ENCODE measurements at regions not wholly inside any gene's neighbourhood (a gene's known extent, or its start where the extent isn't known, plus 50 kb on each side); places are given as distances from the start of the nearest gene placed in this dataset.

GRCh38 chr2:3117650-3118216 is 259.9 kb downstream of the EIPR1 start:
- Mint-ChIP-seq H3K36me3 (ENCODE audit: insufficient read depth, unreplicated experiment) (no peaks in the 10 kb centered on the region), H3K9me3 (ENCODE audit: unreplicated experiment) (no peaks in the 10 kb centered on the region), H3K27me3 (ENCODE audit: insufficient read depth, unreplicated experiment) (peaks cover 10% of the 10 kb centered on the region), H3K27ac (ENCODE audit: unreplicated experiment) (no peak overlapping the region), H3K4me1 (ENCODE audit: low read depth, unreplicated experiment) (no peaks in the 10 kb centered on the region), H3K4me3 (ENCODE audit: unreplicated experiment) (no peak overlapping the region)
- BruUV-seq (replicated peaks), result no TSS peak
- no peaks in the 10 kb centered on the region for H3K27me3 ChIP-seq (replicated peaks; ENCODE audit: control insufficient read depth, insufficient read depth, low read length)
- no peak for DNase-seq
- intact Hi-C loops (cut with micrococcal nuclease; ENCODE audit: unreplicated experiment), result no loop called here
- POLR2A ChIA-PET, result no interaction called here
- TF ChIP-seq, protein P1, sequence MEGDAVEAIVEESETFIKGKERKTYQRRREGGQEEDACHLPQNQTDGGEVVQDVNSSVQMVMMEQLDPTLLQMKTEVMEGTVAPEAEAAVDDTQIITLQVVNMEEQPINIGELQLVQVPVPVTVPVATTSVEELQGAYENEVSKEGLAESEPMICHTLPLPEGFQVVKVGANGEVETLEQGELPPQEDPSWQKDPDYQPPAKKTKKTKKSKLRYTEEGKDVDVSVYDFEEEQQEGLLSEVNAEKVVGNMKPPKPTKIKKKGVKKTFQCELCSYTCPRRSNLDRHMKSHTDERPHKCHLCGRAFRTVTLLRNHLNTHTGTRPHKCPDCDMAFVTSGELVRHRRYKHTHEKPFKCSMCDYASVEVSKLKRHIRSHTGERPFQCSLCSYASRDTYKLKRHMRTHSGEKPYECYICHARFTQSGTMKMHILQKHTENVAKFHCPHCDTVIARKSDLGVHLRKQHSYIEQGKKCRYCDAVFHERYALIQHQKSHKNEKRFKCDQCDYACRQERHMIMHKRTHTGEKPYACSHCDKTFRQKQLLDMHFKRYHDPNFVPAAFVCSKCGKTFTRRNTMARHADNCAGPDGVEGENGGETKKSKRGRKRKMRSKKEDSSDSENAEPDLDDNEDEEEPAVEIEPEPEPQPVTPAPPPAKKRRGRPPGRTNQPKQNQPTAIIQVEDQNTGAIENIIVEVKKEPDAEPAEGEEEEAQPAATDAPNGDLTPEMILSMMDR (IDR thresholded peaks at IDR 0.05; ENCODE audit: insufficient read depth in 1 of 2, low read depth in 1 of 2, low read length in 1 of 2, severe bottlenecking in 1 of 2, unreplicated experiment in 1 of 2), result no peak
- H3K4me3 ChIP-seq (ENCODE audit: low read depth, low read length), result no peak overlapping the region
- H3K9me3 ChIP-seq, result peaks cover 11% of the 10 kb centered on the region; the same call in 1 of the 2 replicates
- H3K36me3 ChIP-seq (ENCODE audit: control insufficient read depth, insufficient read depth, low read length), result no peaks in the 10 kb centered on the region
- CTCF ChIA-PET, result no interaction called here
- no peaks in the 10 kb centered on the region for H3K4me1 ChIP-seq

DNA sequence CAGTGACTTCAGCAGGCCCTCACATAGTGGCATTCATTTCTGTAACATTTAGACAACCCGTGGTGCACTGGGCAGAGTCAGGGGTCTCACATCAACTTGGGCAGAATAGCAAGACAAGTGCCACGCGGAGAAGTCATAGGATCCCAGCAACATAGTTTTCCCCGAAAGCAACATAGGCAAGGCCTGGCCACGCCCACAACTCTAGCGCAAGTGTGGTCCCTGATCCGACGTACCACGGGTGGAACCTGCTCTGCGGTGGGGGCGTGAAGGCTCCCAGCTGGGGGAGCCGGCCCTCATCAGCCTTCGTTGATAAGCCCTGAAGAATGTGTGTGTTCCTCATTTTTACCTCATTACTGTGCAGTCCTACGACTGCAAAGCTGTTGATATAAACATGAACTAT is 261.2 kb downstream of the EIPR1 start:
- ChIA-PET POLR2A (no interaction called here), CTCF (no interaction called here)
- no peaks in the 10 kb centered on the region for H3K4me1 Mint-ChIP-seq (ENCODE audit: low read depth, unreplicated experiment)
- H3K36me3 Mint-ChIP-seq (ENCODE audit: insufficient read depth, unreplicated experiment), result no peaks in the 10 kb centered on the region
- no peaks in the 10 kb centered on the region for H3K9me3 Mint-ChIP-seq (ENCODE audit: unreplicated experiment)
- DNase-seq, result no peak
- H3K36me3 ChIP-seq (ENCODE audit: control insufficient read depth, insufficient read depth, low read length), result no peaks in the 10 kb centered on the region
- H3K27me3 ChIP-seq (replicated peaks; ENCODE audit: control insufficient read depth, insufficient read depth, low read length), result no peaks in the 10 kb centered on the region
- H3K27me3 Mint-ChIP-seq (ENCODE audit: insufficient read depth, unreplicated experiment), result peaks cover 10% of the 10 kb centered on the region
- no peak overlapping the region for H3K27ac Mint-ChIP-seq (ENCODE audit: unreplicated experiment)
- peaks cover 5% of the 10 kb centered on the region; the same call in 1 of the 2 replicates for H3K9me3 ChIP-seq
- no peak overlapping the region for H3K4me3 ChIP-seq (ENCODE audit: low read depth, low read length)
- no peak overlapping the region for H3K4me3 Mint-ChIP-seq (ENCODE audit: unreplicated experiment)
- no peaks in the 10 kb centered on the region for H3K4me1 ChIP-seq
- TF ChIP-seq, protein P1 (IDR thresholded peaks at IDR 0.05; ENCODE audit: insufficient read depth in 1 of 2, low read depth in 1 of 2, low read length in 1 of 2, severe bottlenecking in 1 of 2, unreplicated experiment in 1 of 2), result no peak
- intact Hi-C loops (cut with micrococcal nuclease; ENCODE audit: unreplicated experiment), result no loop called here
- BruUV-seq (replicated peaks), result no TSS peak

DNA sequence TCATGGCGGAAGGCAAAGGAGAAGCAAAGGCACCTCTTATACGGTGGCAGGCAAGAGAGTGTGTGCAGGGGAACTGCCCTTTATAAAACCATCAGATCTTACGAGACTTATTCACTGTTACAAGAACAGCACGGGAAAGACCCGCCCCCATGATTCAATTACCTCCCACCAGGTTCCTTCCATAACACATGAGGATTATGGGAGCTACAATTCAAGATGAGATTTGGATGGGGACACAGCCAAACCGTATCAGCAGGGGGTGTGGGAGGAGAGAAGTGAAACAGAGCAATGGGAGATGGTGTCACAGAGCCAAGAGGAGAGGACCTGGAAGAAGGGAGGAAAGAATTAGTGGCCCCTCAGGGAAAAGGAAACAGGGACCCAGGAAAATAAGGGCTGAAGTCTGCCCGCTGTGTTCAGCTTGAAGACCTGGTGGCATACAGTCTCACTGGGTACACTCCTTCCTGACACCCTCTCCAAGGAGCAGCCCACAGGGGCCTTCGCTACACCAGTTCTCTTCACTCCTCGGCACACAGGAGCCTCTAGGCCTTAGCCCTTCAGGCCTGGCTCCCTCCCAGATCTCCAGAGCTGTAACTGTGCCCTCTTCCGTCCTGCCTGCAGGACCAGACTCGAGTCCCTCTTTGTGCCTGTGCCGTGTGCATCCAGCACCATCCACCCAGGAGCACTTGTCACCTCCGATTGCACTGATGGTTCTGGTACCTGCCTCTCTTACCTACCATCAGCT is 262.1 kb downstream of the EIPR1 start:
- no peak for DNase-seq
- BruUV-seq (replicated peaks), result no TSS peak
- no peaks in the 10 kb centered on the region for H3K27me3 ChIP-seq (replicated peaks; ENCODE audit: control insufficient read depth, insufficient read depth, low read length)
- TF ChIP-seq, protein P1 (IDR thresholded peaks at IDR 0.05; ENCODE audit: insufficient read depth in 1 of 2, low read depth in 1 of 2, low read length in 1 of 2, severe bottlenecking in 1 of 2, unreplicated experiment in 1 of 2), result no peak
- Mint-ChIP-seq H3K27me3 (ENCODE audit: insufficient read depth, unreplicated experiment) (peaks cover 10% of the 10 kb centered on the region), H3K36me3 (ENCODE audit: insufficient read depth, unreplicated experiment) (no peaks in the 10 kb centered on the region), H3K4me3 (ENCODE audit: unreplicated experiment) (no peak overlapping the region), H3K27ac (ENCODE audit: unreplicated experiment) (no peak overlapping the region), H3K9me3 (ENCODE audit: unreplicated experiment) (no peaks in the 10 kb centered on the region), H3K4me1 (ENCODE audit: low read depth, unreplicated experiment) (no peaks in the 10 kb centered on the region)
- no peak overlapping the region for H3K4me3 ChIP-seq (ENCODE audit: low read depth, low read length)
- H3K36me3 ChIP-seq (ENCODE audit: control insufficient read depth, insufficient read depth, low read length), result no peaks in the 10 kb centered on the region
- no peaks in the 10 kb centered on the region for H3K4me1 ChIP-seq
- ChIA-PET CTCF (no interaction called here), POLR2A (no interaction called here)
- intact Hi-C loops (cut with micrococcal nuclease; ENCODE audit: unreplicated experiment), result no loop called here
- H3K9me3 ChIP-seq, result peaks cover 2% of the 10 kb centered on the region; the same call in 1 of the 2 replicates

Data from Caco-2 (cell line).